ENCODE measurements at regions not wholly inside any gene's neighbourhood (a gene's known extent, or its start where the extent isn't known, plus 50 kb on each side); places are given as distances from the start of the nearest gene placed in this dataset.

DNA sequence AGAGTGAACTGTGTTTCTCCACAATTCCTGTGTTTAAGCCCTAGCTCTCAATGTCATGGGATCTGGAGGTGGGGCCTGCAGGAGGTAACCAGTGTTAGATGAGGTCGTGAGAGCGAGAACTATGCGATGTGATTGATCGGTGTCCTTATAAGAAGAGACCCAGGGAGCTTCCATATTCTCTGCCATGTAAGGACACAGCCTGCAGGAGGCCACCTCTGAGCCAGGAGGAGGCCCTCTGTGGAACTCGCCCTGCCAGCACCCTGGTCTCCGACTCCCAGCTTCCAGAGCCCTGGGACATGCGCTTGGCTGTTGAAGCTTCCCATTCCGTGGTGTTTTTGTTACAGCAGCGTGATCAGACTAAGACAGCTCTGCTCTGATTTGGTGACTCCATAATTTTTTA lies 255.4 kb downstream of the IRX2 start:
- TF ChIP-seq, protein P1, sequence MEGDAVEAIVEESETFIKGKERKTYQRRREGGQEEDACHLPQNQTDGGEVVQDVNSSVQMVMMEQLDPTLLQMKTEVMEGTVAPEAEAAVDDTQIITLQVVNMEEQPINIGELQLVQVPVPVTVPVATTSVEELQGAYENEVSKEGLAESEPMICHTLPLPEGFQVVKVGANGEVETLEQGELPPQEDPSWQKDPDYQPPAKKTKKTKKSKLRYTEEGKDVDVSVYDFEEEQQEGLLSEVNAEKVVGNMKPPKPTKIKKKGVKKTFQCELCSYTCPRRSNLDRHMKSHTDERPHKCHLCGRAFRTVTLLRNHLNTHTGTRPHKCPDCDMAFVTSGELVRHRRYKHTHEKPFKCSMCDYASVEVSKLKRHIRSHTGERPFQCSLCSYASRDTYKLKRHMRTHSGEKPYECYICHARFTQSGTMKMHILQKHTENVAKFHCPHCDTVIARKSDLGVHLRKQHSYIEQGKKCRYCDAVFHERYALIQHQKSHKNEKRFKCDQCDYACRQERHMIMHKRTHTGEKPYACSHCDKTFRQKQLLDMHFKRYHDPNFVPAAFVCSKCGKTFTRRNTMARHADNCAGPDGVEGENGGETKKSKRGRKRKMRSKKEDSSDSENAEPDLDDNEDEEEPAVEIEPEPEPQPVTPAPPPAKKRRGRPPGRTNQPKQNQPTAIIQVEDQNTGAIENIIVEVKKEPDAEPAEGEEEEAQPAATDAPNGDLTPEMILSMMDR (IDR thresholded peaks at IDR 0.05; ENCODE audit: borderline replicate concordance) = no peak
- no peak overlapping the region for H3K27ac ChIP-seq (replicated peaks)
- no peak for DNase-seq
- H3K4me1 ChIP-seq = no peaks in the 10 kb centered on the region
- peaks cover 17% of the 10 kb centered on the region for H3K9me3 ChIP-seq (replicated peaks)
- H3K36me3 ChIP-seq = no peaks in the 10 kb centered on the region
- no peak overlapping the region for H3K4me3 ChIP-seq
- peaks cover 25% of the 10 kb centered on the region for H3K27me3 ChIP-seq (ENCODE audit: low read depth)
- intact Hi-C loops (cut with micrococcal nuclease) = no loop called here

DNA sequence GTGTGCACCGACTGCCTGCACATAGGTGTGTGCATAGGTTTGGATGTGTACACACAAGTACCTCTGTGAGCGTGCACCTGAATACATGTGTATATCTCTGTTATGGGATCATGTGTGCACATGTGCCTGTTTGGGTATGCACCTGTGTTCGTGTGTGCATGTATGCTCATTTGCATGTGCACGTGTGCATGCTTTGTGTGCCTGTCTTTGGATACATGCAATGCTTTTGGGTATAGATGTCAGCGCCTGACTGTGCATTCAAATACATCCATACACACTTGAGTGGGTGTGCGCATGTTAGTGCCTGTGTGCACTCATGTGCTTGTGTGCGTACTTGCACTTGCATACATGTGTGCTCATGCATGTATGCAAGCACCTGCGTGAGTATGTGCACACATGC lies 258.1 kb downstream of the IRX2 start:
- DNase-seq = no peak
- Histone ChIP-seq H3K27me3 (ENCODE audit: low read depth) (peaks cover 25% of the 10 kb centered on the region), H3K4me3 (no peak overlapping the region), H3K27ac (replicated peaks) (no peak overlapping the region), H3K9me3 (replicated peaks) (no peaks in the 10 kb centered on the region), H3K36me3 (no peaks in the 10 kb centered on the region), H3K4me1 (no peaks in the 10 kb centered on the region)
- intact Hi-C loops (cut with micrococcal nuclease) = no loop called here
- TF ChIP-seq, protein P1 (IDR thresholded peaks at IDR 0.05; ENCODE audit: borderline replicate concordance) = no peak

DNA sequence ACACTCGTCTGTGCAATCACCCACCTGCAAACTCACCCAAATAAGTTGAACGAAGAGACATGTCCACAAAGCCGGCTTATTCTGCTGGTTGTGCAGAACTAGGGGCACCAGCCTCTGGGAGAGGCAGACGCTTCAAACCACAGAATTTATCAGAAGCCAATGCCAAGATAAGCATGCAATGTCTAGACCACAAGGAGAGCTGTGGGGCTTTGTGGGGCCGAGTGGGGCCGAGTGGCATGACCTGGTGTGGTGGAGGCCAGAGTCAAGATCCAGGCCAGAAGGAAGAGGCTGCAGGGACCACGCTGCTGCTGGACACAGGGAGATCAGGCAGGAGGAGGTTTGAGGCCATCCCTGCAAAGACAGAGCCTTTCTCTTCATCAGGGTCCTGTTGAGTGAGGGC lies 259.0 kb downstream of the IRX2 start:
- no peak for DNase-seq
- Histone ChIP-seq H3K27me3 (ENCODE audit: low read depth) (peaks cover 25% of the 10 kb centered on the region), H3K4me3 (no peak overlapping the region), H3K4me1 (no peaks in the 10 kb centered on the region), H3K27ac (replicated peaks) (no peak overlapping the region), H3K9me3 (replicated peaks) (no peaks in the 10 kb centered on the region), H3K36me3 (no peaks in the 10 kb centered on the region)
- TF ChIP-seq, protein P1 (IDR thresholded peaks at IDR 0.05; ENCODE audit: borderline replicate concordance) = no peak
- intact Hi-C loops (cut with micrococcal nuclease) = no loop called here

DNA sequence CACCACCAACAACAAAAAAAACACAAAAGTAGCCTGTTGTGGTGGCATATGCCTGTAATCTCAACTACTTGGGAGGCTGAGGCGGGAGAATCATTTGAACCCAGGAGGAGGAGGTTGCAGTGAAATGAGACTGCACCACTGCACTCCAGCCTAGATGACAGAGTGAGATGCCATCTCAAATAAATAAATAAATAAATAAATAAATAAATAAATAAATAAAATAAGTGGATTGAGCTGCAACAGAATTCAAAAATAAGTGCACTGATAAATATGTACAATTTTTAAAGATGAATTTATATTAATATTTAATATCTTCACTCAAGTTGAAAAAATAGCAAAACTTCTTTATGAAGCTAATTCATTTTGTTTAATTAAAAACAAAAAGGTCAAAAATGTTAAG lies 259.6 kb downstream of the IRX2 start:
- intact Hi-C loops (cut with micrococcal nuclease) = no loop called here
- H3K27me3 ChIP-seq (ENCODE audit: low read depth) = peaks cover 25% of the 10 kb centered on the region
- no peak overlapping the region for H3K27ac ChIP-seq (replicated peaks)
- no peaks in the 10 kb centered on the region for H3K4me1 ChIP-seq
- TF ChIP-seq, protein P1 (IDR thresholded peaks at IDR 0.05; ENCODE audit: borderline replicate concordance) = no peak
- DNase-seq = no peak
- H3K4me3 ChIP-seq = no peak overlapping the region
- H3K36me3 ChIP-seq = no peaks in the 10 kb centered on the region
- no peaks in the 10 kb centered on the region for H3K9me3 ChIP-seq (replicated peaks)

DNA sequence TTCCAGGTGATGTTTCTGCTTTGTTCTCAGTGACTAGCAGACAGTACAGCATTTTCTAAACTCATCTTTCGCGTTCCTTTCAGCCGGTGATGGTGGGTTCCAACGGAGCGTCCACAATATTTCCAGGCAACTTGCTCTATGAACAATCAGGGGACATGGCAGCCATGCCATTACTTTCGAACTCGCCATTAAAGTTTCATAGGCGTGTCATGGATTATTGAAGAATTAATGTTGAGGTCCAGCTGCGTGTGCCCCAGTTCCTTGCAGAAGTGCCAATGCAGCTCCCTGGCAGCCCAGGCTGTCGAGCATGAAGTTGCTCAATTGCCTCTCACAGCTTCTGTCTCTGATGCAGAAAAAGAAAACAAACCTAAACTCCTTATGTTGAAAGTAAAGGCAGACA lies 262.2 kb downstream of the IRX2 start:
- TF ChIP-seq, protein P1 (IDR thresholded peaks at IDR 0.05; ENCODE audit: borderline replicate concordance) = no peak
- no peaks in the 10 kb centered on the region for H3K36me3 ChIP-seq
- peaks cover 17% of the 10 kb centered on the region for H3K9me3 ChIP-seq (replicated peaks)
- intact Hi-C loops (cut with micrococcal nuclease) = no loop called here
- H3K27ac ChIP-seq (replicated peaks) = no peak overlapping the region
- H3K4me1 ChIP-seq = no peaks in the 10 kb centered on the region
- DNase-seq = no peak
- H3K27me3 ChIP-seq (ENCODE audit: low read depth) = peaks cover 11% of the 10 kb centered on the region
- H3K4me3 ChIP-seq = no peak overlapping the region

DNA sequence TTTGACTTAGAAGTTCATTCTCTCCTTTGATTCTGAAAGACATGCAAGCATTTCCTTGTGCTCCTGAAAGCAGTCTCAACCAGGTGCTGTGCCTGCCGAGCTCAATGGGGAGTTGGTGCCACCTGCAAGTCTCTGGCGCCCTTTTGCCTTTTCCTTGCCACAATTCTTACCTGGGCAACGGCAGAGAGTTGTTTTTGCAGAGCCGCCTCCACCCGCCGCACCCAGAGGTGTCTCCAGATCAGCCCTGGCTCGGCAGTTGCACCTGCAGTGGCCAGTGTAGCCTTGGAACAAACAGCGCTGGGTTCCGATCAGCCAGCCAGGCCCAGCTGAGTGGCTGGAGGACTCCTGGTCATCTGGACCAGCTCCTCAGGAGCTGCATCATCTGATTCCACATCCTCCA lies 262.9 kb downstream of the IRX2 start:
- peaks cover 24% of the 10 kb centered on the region for H3K9me3 ChIP-seq (replicated peaks)
- TF ChIP-seq, protein P1 (IDR thresholded peaks at IDR 0.05; ENCODE audit: borderline replicate concordance) = no peak

More for the DNA sequence above, 262.9 kb downstream of the IRX2 start:
- no peaks in the 10 kb centered on the region for H3K4me1 ChIP-seq
- intact Hi-C loops (cut with micrococcal nuclease) = no loop called here
- no peak overlapping the region for H3K27ac ChIP-seq (replicated peaks)
- no peaks in the 10 kb centered on the region for H3K36me3 ChIP-seq
- H3K27me3 ChIP-seq (ENCODE audit: low read depth) = peaks cover 7% of the 10 kb centered on the region
- DNase-seq = no peak
- H3K4me3 ChIP-seq = no peak overlapping the region

Data from left ventricle myocardium inferior (tissue), 1 donor.